ENCODE measurements at regions not wholly inside any gene's neighbourhood (a gene's known extent, or its start where the extent isn't known, plus 50 kb on each side); places are given as distances from the start of the nearest gene placed in this dataset.

- Histone ChIP-seq H3F3A (ENCODE audit: control insufficient read depth, insufficient read depth) (no peaks in the 10 kb centered on the region), H3K27ac (ENCODE audit: low read depth, low read length) (no peak overlapping the region), H3K4me3 (ENCODE audit: low read length) (no peak overlapping the region), H3K79me2 (ENCODE audit: control insufficient read depth, low read length) (no peaks in the 10 kb centered on the region), H3K9me2 (replicated peaks; ENCODE audit: control insufficient read depth, low read length) (no peaks in the 10 kb centered on the region), H3K4me2 (ENCODE audit: low read length) (no peak overlapping the region), H3K4me1 (ENCODE audit: control insufficient read depth, low read length) (no peaks in the 10 kb centered on the region), H3K9me3 (ENCODE audit: control insufficient read depth, insufficient read depth, low read length) (no peaks in the 10 kb centered on the region), H3K36me3 (ENCODE audit: control insufficient read depth, low read length) (no peaks in the 10 kb centered on the region), H3K27me3 (ENCODE audit: control insufficient read depth, low read length) (no peaks in the 10 kb centered on the region), H4K20me1 (ENCODE audit: control insufficient read depth, insufficient read depth, low read depth, low read length) (no peaks in the 10 kb centered on the region)
- TF ChIP-seq EZH2phosphoT487 (IDR thresholded peaks at IDR 0.05; ENCODE audit: borderline replicate concordance, low read length), result no peak
- TF ChIP-seq CTCF (IDR thresholded peaks at IDR 0.05; ENCODE audit: low read depth, low read length, poor library complexity, severe bottlenecking), result no peak
Observed at GRCh38 chr10:120691625-120692024, 159.5 kb upstream of the WDR11 start.

GRCh38 chr10:120700426-120700825 is 150.7 kb upstream of the WDR11 start:
- Histone ChIP-seq H3K36me3 (ENCODE audit: control insufficient read depth, low read length) (no peaks in the 10 kb centered on the region), H3K9me3 (ENCODE audit: control insufficient read depth, insufficient read depth, low read length) (no peaks in the 10 kb centered on the region), H3F3A (ENCODE audit: control insufficient read depth, insufficient read depth) (no peaks in the 10 kb centered on the region), H4K20me1 (ENCODE audit: control insufficient read depth, insufficient read depth, low read depth, low read length) (no peaks in the 10 kb centered on the region), H3K27ac (ENCODE audit: low read depth, low read length) (no peak overlapping the region), H3K4me2 (ENCODE audit: low read length) (no peak overlapping the region), H3K4me1 (ENCODE audit: control insufficient read depth, low read length) (no peaks in the 10 kb centered on the region), H3K9me2 (replicated peaks; ENCODE audit: control insufficient read depth, low read length) (no peaks in the 10 kb centered on the region), H3K27me3 (ENCODE audit: control insufficient read depth, low read length) (no peaks in the 10 kb centered on the region), H3K4me3 (ENCODE audit: low read length) (no peak overlapping the region), H3K79me2 (ENCODE audit: control insufficient read depth, low read length) (no peaks in the 10 kb centered on the region)
- TF ChIP-seq CTCF (IDR thresholded peaks at IDR 0.05; ENCODE audit: low read depth, low read length, poor library complexity, severe bottlenecking) (no peak), EZH2phosphoT487 (IDR thresholded peaks at IDR 0.05; ENCODE audit: borderline replicate concordance, low read length) (no peak)

GRCh38 chr10:120701381-120701780 is 149.8 kb upstream of the WDR11 start:
- Histone ChIP-seq H3K36me3 (ENCODE audit: control insufficient read depth, low read length) (no peaks in the 10 kb centered on the region), H3K9me3 (ENCODE audit: control insufficient read depth, insufficient read depth, low read length) (no peaks in the 10 kb centered on the region), H3K27me3 (ENCODE audit: control insufficient read depth, low read length) (no peaks in the 10 kb centered on the region), H4K20me1 (ENCODE audit: control insufficient read depth, insufficient read depth, low read depth, low read length) (no peaks in the 10 kb centered on the region), H3K4me1 (ENCODE audit: control insufficient read depth, low read length) (no peaks in the 10 kb centered on the region), H3F3A (ENCODE audit: control insufficient read depth, insufficient read depth) (no peaks in the 10 kb centered on the region), H3K79me2 (ENCODE audit: control insufficient read depth, low read length) (no peaks in the 10 kb centered on the region), H3K4me3 (ENCODE audit: low read length) (no peak overlapping the region), H3K9me2 (replicated peaks; ENCODE audit: control insufficient read depth, low read length) (no peaks in the 10 kb centered on the region), H3K27ac (ENCODE audit: low read depth, low read length) (no peak overlapping the region), H3K4me2 (ENCODE audit: low read length) (no peak overlapping the region)
- TF ChIP-seq EZH2phosphoT487 (IDR thresholded peaks at IDR 0.05; ENCODE audit: borderline replicate concordance, low read length), result no peak
- no peak for TF ChIP-seq CTCF (IDR thresholded peaks at IDR 0.05; ENCODE audit: low read depth, low read length, poor library complexity, severe bottlenecking)

- Histone ChIP-seq H3K27me3 (ENCODE audit: control insufficient read depth, low read length) (no peaks in the 10 kb centered on the region), H3K9me3 (ENCODE audit: control insufficient read depth, insufficient read depth, low read length) (no peaks in the 10 kb centered on the region), H3K79me2 (ENCODE audit: control insufficient read depth, low read length) (no peaks in the 10 kb centered on the region), H3K36me3 (ENCODE audit: control insufficient read depth, low read length) (no peaks in the 10 kb centered on the region), H3K4me1 (ENCODE audit: control insufficient read depth, low read length) (no peaks in the 10 kb centered on the region), H3K27ac (ENCODE audit: low read depth, low read length) (no peak overlapping the region), H3K4me2 (ENCODE audit: low read length) (no peak overlapping the region), H3K9me2 (replicated peaks; ENCODE audit: control insufficient read depth, low read length) (no peaks in the 10 kb centered on the region), H3K4me3 (ENCODE audit: low read length) (no peak overlapping the region), H4K20me1 (ENCODE audit: control insufficient read depth, insufficient read depth, low read depth, low read length) (no peaks in the 10 kb centered on the region), H3F3A (ENCODE audit: control insufficient read depth, insufficient read depth) (no peaks in the 10 kb centered on the region)
- no peak for TF ChIP-seq CTCF (IDR thresholded peaks at IDR 0.05; ENCODE audit: low read depth, low read length, poor library complexity, severe bottlenecking)
- no peak for TF ChIP-seq EZH2phosphoT487 (IDR thresholded peaks at IDR 0.05; ENCODE audit: borderline replicate concordance, low read length)
Observed at GRCh38 chr10:120702032-120702431, 149.1 kb upstream of the WDR11 start.

Measured in DOHH2 (cell line).